Astrocyte of the spinal cord (primary cell): ENCODE measurements at regions not wholly inside any gene's neighbourhood (a gene's known extent, or its start where the extent isn't known, plus 50 kb on each side); places are given as distances from the start of the nearest gene placed in this dataset.
A peak's percentile ranks its signal among the peaks of the same experiment; 100 is the strongest.

ENCODE experiments used
- DNase-seq: peaks from one replicate; pipeline ENCODE4 v3.0.0; 2011; ENCODE audit warnings: low read depth, low spot score
- H3K4me3 ChIP-seq: 2 replicates; pipeline ENCODE4 v1.5.1; 2011; ENCODE audit warnings: low read depth, mild to moderate bottlenecking, low read length, moderate library complexity
- in situ Hi-C: cut with HindIII; loops from 2 replicates; pipeline ENCODE4 v1.10.0; 2017; ENCODE audit warnings: low sequenced_read_pairs
- TF ChIP-seq, protein P1 (sequence below): IDR thresholded peaks from 2 replicates; pipeline ENCODE4 v1.5.1; 2012; ENCODE audit warnings: low read depth, mild to moderate bottlenecking, low read length, inconsistent platforms

DNA sequence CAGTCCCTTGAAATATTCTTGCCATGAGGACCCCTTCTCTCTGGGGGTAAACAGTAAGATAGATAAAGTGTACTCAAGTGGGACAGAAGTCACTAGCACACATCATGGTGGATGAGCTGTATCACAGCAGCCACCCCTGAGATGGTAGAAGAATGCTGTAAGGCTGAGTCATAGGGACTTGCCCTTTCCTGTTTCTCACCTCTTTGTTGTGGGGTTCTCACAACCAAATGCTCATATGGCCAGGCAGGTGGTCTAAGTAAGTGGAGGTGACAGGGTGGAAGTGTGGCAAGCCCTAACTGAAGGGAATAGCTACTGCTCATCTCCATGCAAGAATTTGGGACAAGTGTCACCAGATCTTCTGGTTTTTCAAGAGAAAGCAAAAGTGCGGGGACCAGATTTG lies 202.7 kb upstream of the SLC14A2 start:
- no peak overlapping the region for H3K4me3 ChIP-seq
- TF ChIP-seq, protein P1, sequence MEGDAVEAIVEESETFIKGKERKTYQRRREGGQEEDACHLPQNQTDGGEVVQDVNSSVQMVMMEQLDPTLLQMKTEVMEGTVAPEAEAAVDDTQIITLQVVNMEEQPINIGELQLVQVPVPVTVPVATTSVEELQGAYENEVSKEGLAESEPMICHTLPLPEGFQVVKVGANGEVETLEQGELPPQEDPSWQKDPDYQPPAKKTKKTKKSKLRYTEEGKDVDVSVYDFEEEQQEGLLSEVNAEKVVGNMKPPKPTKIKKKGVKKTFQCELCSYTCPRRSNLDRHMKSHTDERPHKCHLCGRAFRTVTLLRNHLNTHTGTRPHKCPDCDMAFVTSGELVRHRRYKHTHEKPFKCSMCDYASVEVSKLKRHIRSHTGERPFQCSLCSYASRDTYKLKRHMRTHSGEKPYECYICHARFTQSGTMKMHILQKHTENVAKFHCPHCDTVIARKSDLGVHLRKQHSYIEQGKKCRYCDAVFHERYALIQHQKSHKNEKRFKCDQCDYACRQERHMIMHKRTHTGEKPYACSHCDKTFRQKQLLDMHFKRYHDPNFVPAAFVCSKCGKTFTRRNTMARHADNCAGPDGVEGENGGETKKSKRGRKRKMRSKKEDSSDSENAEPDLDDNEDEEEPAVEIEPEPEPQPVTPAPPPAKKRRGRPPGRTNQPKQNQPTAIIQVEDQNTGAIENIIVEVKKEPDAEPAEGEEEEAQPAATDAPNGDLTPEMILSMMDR: no peak
- in situ Hi-C loops: no loop called here
- DNase-seq: no peak

DNA sequence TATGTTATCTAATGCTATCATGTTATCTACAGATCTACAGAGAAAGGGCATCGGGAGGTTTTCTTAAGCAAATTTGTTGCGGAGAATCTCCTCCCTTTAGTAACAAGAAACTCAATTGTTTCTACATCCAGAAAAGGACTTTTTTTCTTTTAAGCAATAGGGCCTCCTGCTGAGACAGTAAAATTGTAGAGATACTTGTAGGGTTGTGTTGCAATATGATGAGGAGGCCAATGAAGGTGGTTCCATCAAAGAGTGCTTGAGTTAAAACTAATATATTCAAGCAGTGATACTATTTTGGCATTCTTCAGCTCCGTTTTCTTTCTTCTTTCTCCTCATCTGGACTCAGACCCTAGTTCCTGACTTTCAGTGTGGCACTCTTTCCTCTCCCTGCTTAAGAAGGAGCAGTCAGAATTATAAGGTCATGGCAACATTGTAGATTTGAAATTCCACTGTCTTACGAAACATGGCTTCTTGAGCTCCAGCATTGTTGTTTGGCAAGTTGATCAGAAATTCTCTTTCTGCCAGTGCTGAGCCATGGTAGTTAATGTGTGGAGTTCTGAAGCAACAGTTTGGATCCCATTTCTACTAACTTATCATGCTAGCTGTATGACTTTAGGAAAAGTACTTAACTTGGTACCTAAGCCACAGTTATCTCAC lies 202.0 kb upstream of the SLC14A2 start:
- TF ChIP-seq, protein P1: no peak
- in situ Hi-C loops: no loop called here
- H3K4me3 ChIP-seq: no peak overlapping the region
- DNase-seq: no peak

DNA sequence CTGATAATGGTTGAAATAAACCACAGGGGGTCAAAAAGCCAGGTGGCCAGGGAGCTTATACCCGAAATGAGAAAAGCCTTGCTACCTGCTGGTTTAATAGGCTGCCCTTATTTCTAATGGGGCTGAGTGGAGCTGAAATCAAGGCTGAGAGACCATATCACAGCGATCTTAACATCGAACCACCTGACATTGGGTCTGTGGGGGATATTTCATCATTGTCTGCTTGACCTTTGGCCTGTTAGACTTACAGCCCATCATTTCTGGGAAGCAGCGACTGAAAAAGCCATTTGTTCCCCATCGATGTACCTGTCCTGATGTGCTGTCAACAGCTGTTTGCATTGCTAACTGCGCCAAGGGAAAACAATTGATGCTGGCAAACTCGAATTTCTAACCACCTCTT lies 199.7 kb upstream of the SLC14A2 start:
- no peak overlapping the region for H3K4me3 ChIP-seq
- TF ChIP-seq, protein P1: no peak
- in situ Hi-C loops: no loop called here
- DNase-seq: no peak

DNA sequence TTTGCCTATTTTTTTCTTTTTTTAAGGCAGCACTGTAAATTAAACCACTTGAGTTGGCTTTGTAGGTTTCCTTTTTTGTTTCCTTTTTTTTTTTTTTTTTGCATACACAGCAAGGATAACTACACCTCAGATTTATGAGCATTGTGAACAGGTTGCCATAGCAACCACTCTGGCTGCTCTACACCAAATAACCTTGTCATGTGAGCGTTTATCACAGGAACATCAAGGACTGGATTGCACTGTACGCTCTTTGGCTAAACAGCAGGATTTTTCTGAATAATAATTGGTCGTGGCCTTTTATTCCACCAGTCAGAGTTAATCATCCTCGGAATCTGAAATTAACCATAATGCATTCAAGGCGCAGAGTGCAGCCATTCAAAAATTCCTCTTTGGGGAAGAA lies 199.1 kb upstream of the SLC14A2 start:
- TF ChIP-seq, protein P1: no peak
- no peak overlapping the region for H3K4me3 ChIP-seq
- in situ Hi-C loops: no loop called here
- DNase-seq: peak; percentile 19

DNA sequence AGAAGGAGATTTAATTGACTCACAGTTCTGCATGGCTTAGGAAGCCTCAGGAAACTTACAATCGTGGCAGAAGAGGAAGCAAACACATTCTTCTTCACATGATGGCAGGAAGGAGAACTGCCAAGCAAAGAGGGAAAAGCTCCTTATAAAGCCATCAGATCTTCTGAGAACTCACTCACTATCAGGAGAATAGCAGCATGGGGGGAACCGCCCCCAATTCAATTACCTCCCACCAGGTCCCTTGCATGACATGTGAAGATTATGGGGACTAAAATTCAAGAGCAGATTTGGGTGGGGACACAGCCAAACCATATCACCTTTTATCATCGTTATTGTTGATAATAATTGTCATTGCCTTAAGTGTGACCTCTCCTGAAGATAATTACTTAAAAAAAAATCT lies 197.9 kb upstream of the SLC14A2 start:
- in situ Hi-C loops: no loop called here
- TF ChIP-seq, protein P1: no peak
- H3K4me3 ChIP-seq: no peak overlapping the region
- no peak for DNase-seq

DNA sequence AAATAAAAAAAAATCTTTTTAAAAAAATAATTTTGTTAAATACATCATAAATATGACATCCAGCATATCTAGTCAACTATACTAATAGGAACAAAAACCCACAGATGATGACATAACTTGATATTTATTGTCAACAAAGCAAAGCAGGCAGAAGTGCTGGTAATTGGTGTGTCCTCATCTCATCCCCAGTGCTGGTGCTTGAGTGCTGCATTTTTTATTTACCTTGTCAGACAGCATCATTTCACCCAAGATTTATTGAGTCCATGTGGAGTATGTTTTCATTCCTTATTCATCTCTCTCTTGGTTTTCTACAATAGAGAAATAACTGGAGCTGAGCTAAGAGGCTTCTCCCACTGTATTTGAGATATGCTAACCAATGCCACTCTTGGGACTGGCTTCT lies 191.6 kb upstream of the SLC14A2 start:
- no peak overlapping the region for H3K4me3 ChIP-seq
- no peak for DNase-seq
- in situ Hi-C loops: no loop called here
- TF ChIP-seq, protein P1: no peak
